ENCODE measurements at regions not wholly inside any gene's neighbourhood (a gene's known extent, or its start where the extent isn't known, plus 50 kb on each side); places are given as distances from the start of the nearest gene placed in this dataset.

DNA sequence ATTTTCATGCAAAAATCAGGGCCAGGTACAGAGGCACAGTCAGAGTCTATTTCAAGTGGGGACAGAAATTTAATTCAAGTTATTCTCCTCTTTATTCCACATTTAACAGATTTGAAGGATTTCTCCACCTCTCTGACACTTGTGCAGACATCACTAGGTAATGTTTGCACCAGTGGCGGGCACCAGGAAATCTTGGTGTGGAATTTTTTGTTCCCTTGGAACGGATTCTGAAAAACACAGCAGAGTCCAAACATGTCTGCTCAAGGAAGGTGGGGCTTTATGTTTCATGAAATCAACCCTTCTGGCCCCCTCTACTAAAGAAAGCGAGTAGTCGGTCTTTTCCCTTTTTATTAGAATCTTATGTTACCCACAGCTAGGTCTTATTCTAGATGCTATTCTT lies 271.2 kb upstream of the MDFIC2 start:
- DNase-seq: no peak
- no peaks in the 10 kb centered on the region for H3K36me3 Mint-ChIP-seq (ENCODE audit: low read depth)
- no peak overlapping the region for H3K27ac Mint-ChIP-seq
- no peak overlapping the region for H3K4me3 Mint-ChIP-seq
- no peak for ATAC-seq
- no peaks in the 10 kb centered on the region for H3K4me1 Mint-ChIP-seq
- peaks cover 13% of the 10 kb centered on the region for H3K27me3 Mint-ChIP-seq
- no peaks in the 10 kb centered on the region for H3K9me3 Mint-ChIP-seq

DNA sequence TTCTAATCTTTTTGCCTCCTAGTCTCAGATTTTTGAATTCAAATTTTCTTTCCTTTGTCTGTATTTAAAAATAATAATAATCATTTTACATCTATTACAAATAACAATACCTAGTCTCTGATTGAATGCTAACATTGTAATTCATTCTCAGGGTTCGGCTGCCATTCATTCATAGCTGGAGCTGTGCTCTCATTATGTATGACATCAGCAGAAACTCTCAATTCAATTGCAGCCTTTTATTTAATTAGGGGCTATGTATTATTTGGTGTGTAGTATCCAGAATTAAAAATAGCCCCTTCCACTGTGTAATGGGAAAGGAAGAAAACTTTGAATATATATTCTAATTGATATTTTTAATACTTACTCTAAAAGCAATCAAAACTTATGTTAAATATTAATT lies 270.4 kb upstream of the MDFIC2 start:
- no peak for ATAC-seq
- Mint-ChIP-seq H3K4me3 (no peak overlapping the region), H3K4me1 (no peaks in the 10 kb centered on the region)

DNA sequence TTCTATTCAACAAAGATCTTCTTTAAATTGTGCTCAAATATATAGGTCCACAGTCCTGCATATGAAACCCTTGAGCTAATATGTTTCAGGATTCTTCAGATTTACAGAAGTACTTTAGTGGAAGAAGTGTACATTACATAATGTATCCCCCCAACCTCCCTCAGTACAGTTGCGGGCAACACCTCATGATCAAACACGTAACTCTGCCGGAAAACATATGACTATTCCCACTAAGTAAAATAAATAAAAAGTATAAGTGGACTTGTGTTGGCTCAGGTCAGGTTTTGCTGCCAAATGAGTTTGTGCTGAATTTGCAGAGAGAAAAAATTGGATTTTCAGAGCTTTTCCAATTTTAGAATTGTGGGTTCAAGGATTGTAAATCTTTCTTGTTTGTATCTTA lies 267.6 kb upstream of the MDFIC2 start:
- no peaks in the 10 kb centered on the region for H3K36me3 Mint-ChIP-seq (ENCODE audit: low read depth)
- DNase-seq: no peak
- peaks cover 18% of the 10 kb centered on the region for H3K27me3 Mint-ChIP-seq
- no peaks in the 10 kb centered on the region for H3K4me1 Mint-ChIP-seq
- ATAC-seq: no peak
- H3K4me3 Mint-ChIP-seq: no peak overlapping the region
- no peaks in the 10 kb centered on the region for H3K9me3 Mint-ChIP-seq
- no peak overlapping the region for H3K27ac Mint-ChIP-seq

More for the DNA sequence above, 270.4 kb upstream of the MDFIC2 start:
- no peak for DNase-seq
- Mint-ChIP-seq H3K36me3 (ENCODE audit: low read depth) (no peaks in the 10 kb centered on the region), H3K9me3 (no peaks in the 10 kb centered on the region), H3K27me3 (peaks cover 13% of the 10 kb centered on the region), H3K27ac (no peak overlapping the region)

- Mint-ChIP-seq H3K4me3 (no peak overlapping the region), H3K27me3 (peaks cover 6% of the 10 kb centered on the region), H3K36me3 (ENCODE audit: low read depth) (no peaks in the 10 kb centered on the region), H3K27ac (no peak overlapping the region), H3K4me1 (no peaks in the 10 kb centered on the region), H3K9me3 (no peaks in the 10 kb centered on the region)
- DNase-seq: no peak
- ATAC-seq: no peak
Measured at GRCh38 chr3:70571696-70572095, 259.3 kb upstream of the MDFIC2 start.

GRCh38 chr3:70570584-70570983 lies 258.1 kb upstream of the MDFIC2 start:
- Mint-ChIP-seq H3K27me3 (peaks cover 2% of the 10 kb centered on the region), H3K9me3 (no peaks in the 10 kb centered on the region), H3K4me3 (no peak overlapping the region), H3K27ac (no peak overlapping the region), H3K36me3 (ENCODE audit: low read depth) (no peaks in the 10 kb centered on the region), H3K4me1 (no peaks in the 10 kb centered on the region)
- ATAC-seq (no peak), DNase-seq (no peak)

DNA sequence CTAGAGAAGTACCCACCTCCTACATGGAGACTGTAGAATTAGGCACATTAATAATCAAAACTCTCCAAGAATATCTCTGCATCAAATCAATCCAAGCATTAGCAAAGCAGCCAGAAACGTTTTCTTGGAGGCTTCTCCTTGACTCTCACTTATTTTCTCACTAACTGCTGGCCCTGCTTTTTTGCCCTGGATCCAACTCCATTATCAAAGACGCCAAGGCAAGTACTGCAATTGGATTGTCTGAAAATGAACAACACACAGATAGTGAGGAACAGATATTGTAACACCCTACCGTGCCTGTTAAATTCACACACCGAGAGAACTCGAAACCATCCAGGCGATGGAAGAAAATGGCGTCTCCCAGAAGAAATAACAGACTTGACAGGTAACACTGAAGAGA lies 256.2 kb upstream of the MDFIC2 start:
- Mint-ChIP-seq H3K4me3 (no peak overlapping the region), H3K9me3 (peaks cover 4% of the 10 kb centered on the region), H3K27ac (no peak overlapping the region), H3K36me3 (ENCODE audit: low read depth) (no peaks in the 10 kb centered on the region), H3K27me3 (peaks cover 2% of the 10 kb centered on the region), H3K4me1 (no peaks in the 10 kb centered on the region)
- no peak for ATAC-seq
- no peak for DNase-seq

DNA sequence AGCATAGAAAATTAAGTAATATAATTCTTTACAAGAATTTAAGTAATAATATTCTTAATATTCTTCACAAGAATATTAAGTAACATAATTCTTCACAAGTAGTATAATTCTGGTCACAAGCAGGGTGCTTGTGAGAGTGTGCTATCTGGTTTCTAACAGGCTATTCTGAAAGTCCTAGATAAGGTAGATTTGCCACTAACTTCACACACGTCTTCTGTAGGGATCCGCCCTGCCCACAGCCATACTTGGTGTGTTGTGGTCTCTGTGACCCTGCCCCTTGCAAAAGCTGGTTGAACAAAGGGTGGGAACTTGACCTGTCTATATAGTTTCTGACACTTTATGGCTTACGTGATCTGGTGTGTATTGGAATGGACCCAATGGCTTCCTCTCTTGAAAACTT lies 253.4 kb upstream of the MDFIC2 start:
- Mint-ChIP-seq H3K9me3 (peaks cover 5% of the 10 kb centered on the region), H3K4me3 (no peak overlapping the region), H3K27me3 (peaks cover 2% of the 10 kb centered on the region), H3K4me1 (peaks cover 2% of the 10 kb centered on the region), H3K27ac (no peak overlapping the region), H3K36me3 (ENCODE audit: low read depth) (no peaks in the 10 kb centered on the region)
- ATAC-seq (no peak), DNase-seq (no peak)

DNA sequence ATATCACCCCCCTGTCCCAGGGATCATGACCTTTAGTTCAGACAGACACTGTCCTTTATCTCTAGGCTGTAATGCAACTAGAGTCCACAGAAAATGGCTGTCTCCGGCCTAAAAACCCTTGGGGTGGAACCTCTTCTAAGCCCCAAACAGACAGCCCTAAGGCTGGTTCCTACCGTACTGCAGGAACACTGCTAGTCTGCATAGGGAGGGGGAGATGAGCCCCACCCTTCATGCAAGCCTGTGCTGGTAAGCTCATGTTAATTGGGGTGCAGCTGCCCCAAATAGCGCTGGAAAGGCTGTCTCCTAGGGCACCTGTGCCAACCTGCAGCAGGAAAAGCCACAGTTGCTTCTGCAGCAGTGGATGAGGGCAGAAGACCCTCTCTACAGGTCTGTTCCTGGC lies 252.1 kb upstream of the MDFIC2 start:
- ATAC-seq: no peak
- peaks cover 2% of the 10 kb centered on the region for H3K4me1 Mint-ChIP-seq
- H3K9me3 Mint-ChIP-seq: peaks cover 5% of the 10 kb centered on the region
- H3K36me3 Mint-ChIP-seq (ENCODE audit: low read depth): no peaks in the 10 kb centered on the region
- no peak overlapping the region for H3K4me3 Mint-ChIP-seq
- no peak for DNase-seq
- no peak overlapping the region for H3K27ac Mint-ChIP-seq
- H3K27me3 Mint-ChIP-seq: no peaks in the 10 kb centered on the region

- no peak overlapping the region for H3K4me3 Mint-ChIP-seq
- no peaks in the 10 kb centered on the region for H3K36me3 Mint-ChIP-seq (ENCODE audit: low read depth)
- no peak for ATAC-seq
- no peaks in the 10 kb centered on the region for H3K27me3 Mint-ChIP-seq
- no peak overlapping the region for H3K27ac Mint-ChIP-seq
- peaks cover 5% of the 10 kb centered on the region for H3K9me3 Mint-ChIP-seq
- peaks cover 4% of the 10 kb centered on the region for H3K4me1 Mint-ChIP-seq
- no peak for DNase-seq
Measured at GRCh38 chr3:70561796-70562195, 249.4 kb upstream of the MDFIC2 start.

DNA sequence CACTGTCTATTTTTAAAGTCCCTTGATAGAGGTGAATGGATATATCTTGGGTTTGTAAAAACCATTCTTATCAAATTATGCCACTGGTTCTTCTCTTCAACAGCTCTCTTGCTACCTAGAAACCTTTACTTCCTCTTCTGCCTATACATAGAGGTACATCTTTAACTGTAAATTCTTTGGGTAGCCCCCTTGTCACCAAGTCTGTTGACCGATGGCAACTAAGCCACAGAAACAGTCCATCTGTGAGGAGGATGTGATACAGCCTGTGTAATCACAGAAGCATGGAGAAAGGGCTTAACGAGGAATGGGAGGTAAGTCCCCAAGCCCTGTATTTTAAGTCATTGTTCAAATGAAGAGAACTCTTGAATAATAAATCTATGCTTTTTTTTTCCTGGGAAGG lies 246.5 kb upstream of the MDFIC2 start:
- Mint-ChIP-seq H3K27me3 (no peaks in the 10 kb centered on the region), H3K9me3 (peaks cover 5% of the 10 kb centered on the region), H3K36me3 (ENCODE audit: low read depth) (no peaks in the 10 kb centered on the region), H3K4me3 (no peak overlapping the region), H3K27ac (no peak overlapping the region), H3K4me1 (peaks cover 4% of the 10 kb centered on the region)
- ATAC-seq: no peak
- no peak for DNase-seq

DNA sequence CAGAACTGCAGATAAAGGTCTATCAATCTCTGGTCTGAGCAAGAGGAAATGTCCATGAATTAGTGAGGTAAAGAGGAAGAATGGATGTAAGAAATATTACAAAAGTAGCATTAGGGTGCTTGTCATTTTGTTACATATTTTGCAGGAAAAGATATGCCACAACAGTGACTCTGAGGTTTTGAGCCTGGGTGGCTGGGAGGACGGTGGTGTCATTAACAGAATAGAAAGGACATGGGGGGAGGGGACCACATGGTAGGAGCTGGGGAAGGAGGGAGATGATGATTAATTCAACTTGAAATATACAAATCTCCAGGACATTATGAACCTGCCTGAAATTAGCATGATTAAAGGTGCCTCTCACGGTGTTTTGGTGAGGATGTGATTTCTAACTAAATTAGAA lies 245.5 kb upstream of the MDFIC2 start:
- no peaks in the 10 kb centered on the region for H3K27me3 Mint-ChIP-seq
- DNase-seq (no peak), ATAC-seq (no peak)
- peaks cover 4% of the 10 kb centered on the region for H3K4me1 Mint-ChIP-seq
- no peaks in the 10 kb centered on the region for H3K9me3 Mint-ChIP-seq
- H3K4me3 Mint-ChIP-seq: no peak overlapping the region
- H3K36me3 Mint-ChIP-seq (ENCODE audit: low read depth): no peaks in the 10 kb centered on the region
- no peak overlapping the region for H3K27ac Mint-ChIP-seq

DNA sequence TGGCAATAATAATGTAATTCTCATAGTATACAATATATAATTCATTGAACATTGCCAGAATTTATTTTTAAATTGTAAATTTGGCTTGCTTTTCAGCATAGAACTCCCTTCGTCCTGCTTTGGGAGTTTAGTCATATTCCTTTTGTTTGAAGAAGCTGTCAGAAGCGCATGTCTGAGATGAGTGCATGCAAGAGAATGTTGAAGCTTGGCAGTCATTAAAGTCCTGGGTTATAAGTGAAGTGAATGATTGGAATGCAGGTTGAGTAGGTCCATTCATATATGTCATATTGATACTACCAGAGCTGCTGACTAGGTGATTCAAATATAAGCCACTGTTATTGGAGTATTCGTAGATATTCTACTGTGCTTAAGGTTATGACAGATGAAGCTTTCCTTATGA lies 243.6 kb upstream of the MDFIC2 start:
- Mint-ChIP-seq H3K4me1 (peaks cover 2% of the 10 kb centered on the region), H3K4me3 (no peak overlapping the region), H3K27ac (no peak overlapping the region), H3K9me3 (peaks cover 7% of the 10 kb centered on the region), H3K36me3 (ENCODE audit: low read depth) (no peaks in the 10 kb centered on the region), H3K27me3 (no peaks in the 10 kb centered on the region)
- DNase-seq: no peak
- ATAC-seq: no peak

- Mint-ChIP-seq H3K27me3 (no peaks in the 10 kb centered on the region), H3K36me3 (ENCODE audit: low read depth) (no peaks in the 10 kb centered on the region), H3K27ac (no peak overlapping the region), H3K4me3 (no peak overlapping the region), H3K4me1 (peaks cover 2% of the 10 kb centered on the region), H3K9me3 (peaks cover 7% of the 10 kb centered on the region)
- DNase-seq: no peak
- no peak for ATAC-seq
Measured at GRCh38 chr3:70554170-70554569, 241.7 kb upstream of the MDFIC2 start.

DNA sequence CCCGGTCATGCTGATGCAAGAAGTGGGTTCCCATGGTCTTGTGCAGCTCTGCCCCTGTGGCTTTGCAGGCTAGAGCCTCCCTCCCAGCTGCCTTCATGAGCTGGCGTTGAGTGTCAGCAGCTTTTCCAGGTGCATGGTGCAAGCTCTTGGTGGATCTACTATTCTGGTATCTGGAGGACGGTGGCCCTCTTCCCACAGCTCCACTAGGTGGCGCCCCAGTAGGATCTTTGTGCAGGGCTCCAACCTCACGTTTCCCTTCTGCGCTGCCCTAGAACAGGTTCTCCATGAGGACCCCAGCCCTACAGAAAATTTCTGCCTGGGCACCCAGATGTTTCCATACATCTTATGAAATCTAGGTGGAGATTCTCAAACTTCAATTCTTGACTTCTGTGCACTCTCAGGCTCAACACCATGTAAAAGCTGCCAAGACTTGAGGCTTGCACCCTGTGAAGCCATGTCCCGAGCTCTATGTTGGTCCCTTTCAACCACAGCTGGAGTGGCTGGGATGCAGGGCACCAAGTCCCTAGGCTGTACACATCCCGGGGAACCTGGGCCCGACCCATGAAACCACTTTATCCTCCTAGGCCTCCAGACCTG lies 238.4 kb upstream of the MDFIC2 start:
- Mint-ChIP-seq H3K27ac (no peak overlapping the region), H3K9me3 (peaks cover 7% of the 10 kb centered on the region), H3K36me3 (ENCODE audit: low read depth) (no peaks in the 10 kb centered on the region), H3K27me3 (no peaks in the 10 kb centered on the region), H3K4me3 (no peak overlapping the region), H3K4me1 (no peaks in the 10 kb centered on the region)
- DNase-seq (peak; percentile 81), ATAC-seq (peak; percentile 68)

GRCh38 chr3:70546679-70547078 lies 234.2 kb upstream of the MDFIC2 start:
- H3K36me3 Mint-ChIP-seq (ENCODE audit: low read depth): no peaks in the 10 kb centered on the region
- H3K27me3 Mint-ChIP-seq: peaks cover 2% of the 10 kb centered on the region
- H3K4me1 Mint-ChIP-seq: no peaks in the 10 kb centered on the region
- peaks cover 2% of the 10 kb centered on the region for H3K9me3 Mint-ChIP-seq
- H3K4me3 Mint-ChIP-seq: no peak overlapping the region
- DNase-seq (no peak), ATAC-seq (no peak)
- no peak overlapping the region for H3K27ac Mint-ChIP-seq

- ATAC-seq (no peak), DNase-seq (no peak)
- Mint-ChIP-seq H3K4me3 (no peak overlapping the region), H3K27me3 (peaks cover 5% of the 10 kb centered on the region), H3K36me3 (ENCODE audit: low read depth) (no peaks in the 10 kb centered on the region), H3K9me3 (no peaks in the 10 kb centered on the region), H3K27ac (no peak overlapping the region), H3K4me1 (no peaks in the 10 kb centered on the region)
Measured at GRCh38 chr3:70543493-70543892, 231.1 kb upstream of the MDFIC2 start.

Data from activated naive CD8-positive, alpha-beta T cell treated with anti-CD3 and anti-CD28 coated beads, Interleukin-2, amount 50 U/mL, for 24 hours (primary cell).